Central memory CD8-positive, alpha-beta T cell (primary cell): ENCODE measurements at regions not wholly inside any gene's neighbourhood (a gene's known extent, or its start where the extent isn't known, plus 50 kb on each side); places are given as distances from the start of the nearest gene placed in this dataset.

ENCODE experiments used
- ATAC-seq: fragments of 150-1000 bp; cut with Tn5 transposase; replicated peaks from 2 replicates; pipeline ENCODE4 v1.10.0; 2022; ENCODE audit warnings: mild to moderate bottlenecking, moderate FRiP score, moderate number of reproducible peaks; ENCODE audit not compliant: poor library complexity, severe bottlenecking; ENCODE audit errors: extremely low read depth
- DNase-seq, 2 donors: peaks; one replicate each; pipeline ENCODE4 v3.0.0; 2021; ENCODE audit warnings: low spot score in 2 of 2
- H3K27ac Mint-ChIP-seq: one replicate; pipeline ENCODE4 v1.8.0; 2022; ENCODE audit warnings: low read depth, mild to moderate bottlenecking, moderate library complexity, mixed read lengths
- H3K27me3 Mint-ChIP-seq: one replicate; pipeline ENCODE4 v1.8.0; 2022; ENCODE audit warnings: mixed read lengths
- H3K36me3 Mint-ChIP-seq: one replicate; pipeline ENCODE4 v1.8.0; 2022; ENCODE audit warnings: mild to moderate bottlenecking, moderate library complexity, mixed read lengths; ENCODE audit not compliant: insufficient read depth
- H3K4me1 Mint-ChIP-seq: one replicate; pipeline ENCODE4 v1.8.0; 2022; ENCODE audit warnings: mixed read lengths
- H3K4me3 Mint-ChIP-seq: one replicate; pipeline ENCODE4 v1.8.0; 2022; ENCODE audit warnings: mild to moderate bottlenecking, moderate library complexity, mixed read lengths
- H3K9me3 Mint-ChIP-seq: one replicate; pipeline ENCODE4 v1.8.0; 2022; ENCODE audit warnings: mixed read lengths

DNA sequence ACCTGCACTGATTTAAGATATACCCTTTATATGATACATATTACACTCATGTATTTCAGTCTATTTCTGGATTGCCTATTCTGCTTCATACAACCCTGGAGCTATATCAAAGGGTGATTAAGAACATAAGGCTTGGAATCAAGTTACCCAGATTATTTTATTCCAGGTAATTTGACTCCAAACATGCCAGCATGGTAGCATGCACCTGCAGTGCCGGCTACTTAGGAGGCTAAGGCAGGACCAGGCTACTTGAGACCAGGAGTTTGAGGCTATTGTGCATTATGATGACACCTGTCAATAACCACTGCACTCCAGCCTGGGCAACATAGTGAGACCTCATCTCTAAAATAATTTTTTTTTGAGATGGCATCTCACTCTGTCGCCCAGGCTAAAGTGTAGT lies 50.4 kb upstream of the NEO1 start:
- no peaks in the 10 kb centered on the region for H3K4me1 Mint-ChIP-seq
- H3K36me3 Mint-ChIP-seq, result peaks cover 1% of the 10 kb centered on the region
- DNase-seq (no peak), ATAC-seq (no peak)
- no peak overlapping the region for H3K27ac Mint-ChIP-seq
- no peaks in the 10 kb centered on the region for H3K9me3 Mint-ChIP-seq
- no peak overlapping the region for H3K4me3 Mint-ChIP-seq
- H3K27me3 Mint-ChIP-seq, result peaks cover 36% of the 10 kb centered on the region

DNA sequence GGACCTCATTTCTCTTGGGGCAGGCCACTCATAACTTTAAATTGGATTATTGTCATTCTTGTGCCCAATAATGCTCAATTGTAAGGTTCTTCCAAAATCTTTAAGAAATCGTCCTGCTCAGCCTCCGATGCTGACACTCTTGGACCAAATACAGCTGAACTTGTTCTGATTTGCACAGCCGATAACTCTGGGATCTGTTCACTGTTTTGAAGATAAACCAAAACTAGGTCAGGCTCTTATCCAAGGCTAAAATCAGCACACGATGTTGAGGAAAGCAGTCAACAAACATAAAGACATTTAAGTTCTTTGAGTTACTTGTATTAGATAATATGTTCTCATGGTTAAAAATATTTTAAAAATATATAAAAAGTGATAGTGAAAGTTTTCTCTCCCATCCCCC lies 52.0 kb upstream of the NEO1 start:
- no peak for ATAC-seq
- peaks cover 42% of the 10 kb centered on the region for H3K27me3 Mint-ChIP-seq
- H3K4me1 Mint-ChIP-seq, result no peaks in the 10 kb centered on the region

DNA sequence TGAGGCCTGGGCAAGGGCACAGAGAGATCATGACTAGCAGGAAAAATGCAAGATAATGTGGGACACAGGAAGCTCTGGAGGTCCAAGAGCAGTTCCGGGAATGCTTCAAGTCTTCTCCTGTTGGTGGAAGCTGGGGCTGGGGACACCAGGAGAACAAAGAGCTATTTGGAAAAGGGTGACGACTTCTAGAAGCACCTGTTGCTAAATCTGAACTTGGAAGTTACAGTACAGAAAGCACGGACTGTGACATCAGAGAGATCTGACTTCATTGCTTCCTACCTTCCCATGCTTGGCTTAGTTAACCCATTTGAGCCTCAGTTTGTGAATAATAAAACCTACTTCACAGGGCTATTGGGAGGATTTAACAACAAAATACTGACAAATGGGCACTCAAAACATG lies 52.7 kb upstream of the NEO1 start:
- H3K4me1 Mint-ChIP-seq, result no peaks in the 10 kb centered on the region
- peaks cover 35% of the 10 kb centered on the region for H3K27me3 Mint-ChIP-seq
- no peak for ATAC-seq
- H3K36me3 Mint-ChIP-seq, result peaks cover 1% of the 10 kb centered on the region
- H3K27ac Mint-ChIP-seq, result no peak overlapping the region
- H3K9me3 Mint-ChIP-seq, result no peaks in the 10 kb centered on the region
- no peak overlapping the region for H3K4me3 Mint-ChIP-seq
- DNase-seq, result no peak

More for the DNA sequence above, 52.0 kb upstream of the NEO1 start:
- H3K9me3 Mint-ChIP-seq, result no peaks in the 10 kb centered on the region
- no peak for DNase-seq
- H3K36me3 Mint-ChIP-seq, result peaks cover 1% of the 10 kb centered on the region
- no peak overlapping the region for H3K4me3 Mint-ChIP-seq
- H3K27ac Mint-ChIP-seq, result no peak overlapping the region

DNA sequence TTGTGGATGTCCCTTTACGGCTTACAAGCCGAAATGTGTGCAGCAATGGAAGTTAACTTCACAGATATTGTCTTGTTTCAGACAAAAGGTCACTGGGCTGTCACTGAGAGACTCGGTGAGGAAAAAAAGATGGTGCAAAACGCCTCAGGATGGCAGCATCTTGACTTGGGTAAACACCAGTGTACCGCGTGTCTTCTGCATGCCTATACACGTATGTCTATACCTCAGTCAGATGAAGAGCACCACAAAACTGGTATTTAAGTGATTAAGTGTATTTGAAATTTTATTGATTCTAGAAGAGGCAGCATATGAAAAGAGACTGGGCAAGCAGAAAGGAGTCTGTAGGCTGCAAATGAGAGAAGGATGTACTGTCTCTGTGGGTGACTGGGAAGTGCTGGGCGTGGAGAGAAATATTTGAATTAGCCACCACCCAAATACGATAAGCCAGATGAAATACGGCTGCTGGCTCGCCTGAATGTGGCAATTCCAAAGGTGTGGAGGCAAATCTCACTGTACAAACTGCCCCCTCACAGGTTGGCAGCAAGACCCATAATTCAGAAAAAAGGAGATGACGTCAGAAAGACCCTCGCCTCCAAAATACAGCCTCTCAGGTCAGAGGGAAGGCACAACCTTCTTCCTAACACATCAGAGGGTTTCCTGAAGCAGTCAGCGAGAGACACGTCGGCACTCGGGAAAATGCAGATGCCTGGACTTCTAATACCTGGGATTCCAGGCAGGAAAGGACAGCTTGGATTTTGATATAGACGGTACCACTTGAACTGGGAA lies 53.4 kb upstream of the NEO1 start:
- peaks cover 1% of the 10 kb centered on the region for H3K36me3 Mint-ChIP-seq
- H3K27ac Mint-ChIP-seq, result no peak overlapping the region
- no peaks in the 10 kb centered on the region for H3K9me3 Mint-ChIP-seq
- H3K4me3 Mint-ChIP-seq, result no peak overlapping the region
- H3K4me1 Mint-ChIP-seq, result no peaks in the 10 kb centered on the region
- ATAC-seq (no peak), DNase-seq (no peak)
- peaks cover 34% of the 10 kb centered on the region for H3K27me3 Mint-ChIP-seq

DNA sequence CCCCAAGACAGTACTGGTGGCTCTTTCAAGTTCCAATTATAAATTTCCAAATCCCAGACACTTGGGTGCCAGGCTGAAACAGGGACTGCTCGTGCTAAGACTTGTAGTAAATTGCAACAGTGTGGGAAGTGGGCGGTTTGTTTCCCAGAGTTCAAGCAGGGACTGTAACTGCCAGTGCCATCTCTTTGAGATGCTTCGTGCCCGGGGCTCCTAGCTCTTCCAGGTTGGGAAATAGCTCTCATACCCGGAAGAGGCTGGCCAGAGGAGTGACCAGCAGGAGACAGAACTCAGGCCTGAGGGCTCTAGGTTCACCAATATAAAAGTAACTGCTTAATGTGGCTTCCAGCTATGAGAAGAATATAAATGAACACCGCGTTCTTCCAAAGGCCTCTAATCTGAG lies 54.0 kb upstream of the NEO1 start:
- DNase-seq (no peak), ATAC-seq (no peak)
- H3K9me3 Mint-ChIP-seq, result no peaks in the 10 kb centered on the region
- peaks cover 1% of the 10 kb centered on the region for H3K36me3 Mint-ChIP-seq
- no peak overlapping the region for H3K27ac Mint-ChIP-seq
- H3K4me1 Mint-ChIP-seq, result no peaks in the 10 kb centered on the region
- H3K27me3 Mint-ChIP-seq, result peaks cover 34% of the 10 kb centered on the region
- no peak overlapping the region for H3K4me3 Mint-ChIP-seq

DNA sequence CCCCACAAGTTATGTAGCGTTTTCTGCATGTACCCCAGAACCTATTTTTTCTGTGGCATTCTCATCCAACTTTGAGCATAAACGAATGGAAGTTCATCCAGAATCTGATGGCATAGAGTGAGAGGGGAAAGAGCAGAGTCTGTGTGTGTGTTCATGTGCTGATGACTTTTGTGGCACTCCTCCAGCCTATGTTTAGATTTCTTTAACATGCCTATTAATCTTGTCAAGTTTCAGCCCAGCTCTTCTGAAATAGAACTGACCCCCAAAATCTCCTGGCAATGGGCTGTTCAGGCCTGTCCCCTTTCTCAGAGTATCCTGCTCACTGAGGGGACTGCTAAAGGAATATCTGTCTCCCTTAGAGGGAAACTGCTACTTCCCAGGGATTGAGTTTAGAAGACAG lies 56.4 kb upstream of the NEO1 start:
- Mint-ChIP-seq H3K27ac (no peak overlapping the region), H3K27me3 (peaks cover 34% of the 10 kb centered on the region), H3K36me3 (peaks cover 1% of the 10 kb centered on the region), H3K9me3 (no peaks in the 10 kb centered on the region), H3K4me1 (no peaks in the 10 kb centered on the region), H3K4me3 (no peak overlapping the region)
- DNase-seq, result no peak
- no peak for ATAC-seq

DNA sequence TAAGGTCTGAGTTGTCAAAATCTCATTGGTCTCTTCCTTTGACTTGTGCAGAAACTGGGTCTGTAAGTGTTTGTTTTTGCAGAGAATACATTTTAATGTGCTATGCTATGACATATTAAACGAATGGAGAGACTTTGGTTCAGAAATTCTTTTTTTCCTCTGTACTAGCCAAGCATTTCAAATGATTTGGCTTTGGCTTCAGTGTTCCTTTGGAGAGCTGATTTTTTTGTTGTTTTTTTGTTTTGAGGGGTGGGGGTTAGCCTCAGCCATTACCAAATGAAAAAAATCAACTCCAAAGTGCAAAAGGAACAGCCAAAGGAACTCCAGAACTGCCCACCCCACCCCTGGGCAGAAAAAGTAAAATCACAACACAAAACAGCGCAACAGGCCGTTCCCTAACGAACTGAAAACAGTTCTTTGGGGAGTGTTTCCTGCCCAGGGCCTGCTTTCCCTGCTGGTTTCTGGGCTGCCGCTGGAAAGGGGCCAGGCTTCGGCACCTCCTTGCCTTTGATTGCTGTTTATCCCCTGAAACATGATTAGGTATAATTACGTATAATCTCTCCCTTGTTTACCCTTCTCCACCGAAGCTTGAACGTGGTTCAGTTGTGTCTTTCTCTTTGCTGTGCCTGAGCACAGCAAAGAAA lies 57.6 kb upstream of the NEO1 start:
- H3K27ac Mint-ChIP-seq, result no peak overlapping the region
- DNase-seq (no peak), ATAC-seq (no peak)
- no peaks in the 10 kb centered on the region for H3K36me3 Mint-ChIP-seq
- no peak overlapping the region for H3K4me3 Mint-ChIP-seq
- H3K9me3 Mint-ChIP-seq, result no peaks in the 10 kb centered on the region
- peaks cover 26% of the 10 kb centered on the region for H3K27me3 Mint-ChIP-seq
- no peaks in the 10 kb centered on the region for H3K4me1 Mint-ChIP-seq

DNA sequence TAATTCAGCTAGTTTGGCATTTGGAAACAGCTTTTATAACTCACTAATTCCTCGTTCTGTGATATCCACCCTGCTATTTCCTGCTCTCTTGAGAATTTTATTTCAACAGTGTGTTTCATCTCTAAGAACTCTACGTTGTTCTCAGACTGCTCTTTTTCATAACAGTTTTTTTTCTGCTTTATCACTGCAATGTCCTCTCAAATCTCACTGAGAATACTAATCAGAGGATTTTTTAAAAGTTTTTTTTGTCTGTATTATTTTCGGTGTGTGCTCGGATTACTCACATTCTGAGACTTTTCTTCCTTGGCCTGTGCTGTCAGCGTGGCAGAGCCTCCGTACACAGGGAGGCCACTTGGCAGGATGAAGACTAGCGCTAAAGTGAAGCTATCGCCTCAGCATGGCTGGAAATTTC lies 59.4 kb upstream of the NEO1 start:
- no peak overlapping the region for H3K4me3 Mint-ChIP-seq
- no peaks in the 10 kb centered on the region for H3K4me1 Mint-ChIP-seq
- DNase-seq, result no peak
- no peaks in the 10 kb centered on the region for H3K9me3 Mint-ChIP-seq
- no peak overlapping the region for H3K27ac Mint-ChIP-seq
- ATAC-seq, result no peak
- peaks cover 13% of the 10 kb centered on the region for H3K27me3 Mint-ChIP-seq
- H3K36me3 Mint-ChIP-seq, result no peaks in the 10 kb centered on the region

DNA sequence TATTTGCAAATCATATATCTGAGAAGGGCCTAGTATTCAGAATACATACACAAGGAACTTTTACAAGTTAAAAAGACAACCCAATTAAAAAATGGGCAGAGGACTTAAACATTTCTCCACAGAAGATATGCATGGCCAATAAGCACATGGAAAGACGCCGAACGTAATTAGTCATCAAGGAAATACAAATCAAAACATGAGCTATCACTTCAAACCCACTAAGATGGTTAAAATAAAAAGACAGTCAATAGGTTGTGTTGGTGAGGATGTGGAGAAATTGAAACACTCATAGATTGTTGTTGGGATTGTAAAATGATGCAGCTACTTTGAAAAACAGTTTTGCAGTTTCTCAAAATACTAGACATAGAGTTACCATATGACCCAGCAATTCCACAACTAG lies 61.2 kb upstream of the NEO1 start:
- H3K9me3 Mint-ChIP-seq, result no peaks in the 10 kb centered on the region
- no peaks in the 10 kb centered on the region for H3K4me1 Mint-ChIP-seq
- H3K27ac Mint-ChIP-seq, result no peak overlapping the region
- ATAC-seq (no peak), DNase-seq (no peak)
- no peaks in the 10 kb centered on the region for H3K36me3 Mint-ChIP-seq
- no peak overlapping the region for H3K4me3 Mint-ChIP-seq
- H3K27me3 Mint-ChIP-seq, result peaks cover 20% of the 10 kb centered on the region

DNA sequence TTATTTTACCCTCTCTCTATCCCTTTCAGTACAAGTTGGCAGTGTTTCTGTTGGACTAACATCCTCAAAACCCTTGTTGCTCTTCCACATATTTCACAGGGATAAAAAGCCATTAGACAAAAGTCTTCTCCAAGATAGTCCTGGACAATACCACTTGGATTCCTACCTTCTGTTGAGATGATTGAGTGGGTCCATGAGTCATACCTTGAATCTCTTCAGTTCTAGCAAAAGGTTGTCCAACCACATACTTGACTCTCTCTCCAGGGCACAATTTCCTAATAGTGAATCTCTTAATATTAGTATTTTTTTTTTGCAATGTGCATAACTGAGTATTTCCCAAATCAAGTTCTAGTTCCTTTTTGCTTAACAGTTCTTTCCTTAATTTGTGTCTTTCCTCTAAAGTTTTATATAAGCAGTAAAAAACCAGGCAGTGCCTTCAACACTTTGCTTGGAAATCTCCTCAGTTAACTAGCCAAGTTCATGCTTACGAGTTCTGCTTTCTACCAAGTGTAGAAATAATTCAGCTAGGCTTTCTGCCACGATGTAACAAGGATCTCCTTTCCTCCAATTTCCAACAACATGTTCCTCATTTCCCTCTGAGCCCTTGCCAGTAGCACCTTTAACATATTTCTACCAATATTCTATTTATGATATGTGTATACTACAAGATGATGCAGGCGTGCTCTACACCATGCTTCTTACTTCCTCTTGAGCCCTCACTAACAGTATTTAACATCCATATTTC lies 68.3 kb upstream of the NEO1 start:
- peaks cover 49% of the 10 kb centered on the region for H3K27me3 Mint-ChIP-seq
- no peak overlapping the region for H3K27ac Mint-ChIP-seq
- H3K36me3 Mint-ChIP-seq, result no peaks in the 10 kb centered on the region
- H3K4me3 Mint-ChIP-seq, result no peak overlapping the region
- no peaks in the 10 kb centered on the region for H3K4me1 Mint-ChIP-seq
- no peak for DNase-seq
- ATAC-seq, result no peak
- H3K9me3 Mint-ChIP-seq, result no peaks in the 10 kb centered on the region

DNA sequence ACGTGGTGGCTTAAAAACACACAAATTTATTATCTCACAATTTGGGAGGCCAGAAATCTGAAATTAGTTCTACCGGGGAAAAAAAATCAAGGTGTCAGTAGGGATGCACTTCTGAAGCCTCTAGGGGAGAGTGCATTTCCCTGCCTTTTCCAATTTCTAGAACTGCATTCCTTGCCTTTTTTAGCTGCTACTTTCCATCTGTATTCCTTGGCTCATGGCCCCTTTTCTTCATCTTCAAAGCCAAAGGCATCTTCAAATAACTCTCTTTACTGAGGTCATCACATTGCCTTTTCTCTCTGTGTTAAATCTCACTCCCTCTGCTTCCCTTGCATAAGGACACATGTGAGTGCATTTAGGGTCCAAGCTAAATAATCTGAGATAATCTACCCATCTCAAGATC lies 69.5 kb upstream of the NEO1 start:
- ATAC-seq, result no peak
- H3K9me3 Mint-ChIP-seq, result no peaks in the 10 kb centered on the region
- no peaks in the 10 kb centered on the region for H3K4me1 Mint-ChIP-seq
- peaks cover 60% of the 10 kb centered on the region for H3K27me3 Mint-ChIP-seq
- no peak overlapping the region for H3K27ac Mint-ChIP-seq
- H3K36me3 Mint-ChIP-seq, result no peaks in the 10 kb centered on the region
- no peak overlapping the region for H3K4me3 Mint-ChIP-seq
- no peak for DNase-seq

DNA sequence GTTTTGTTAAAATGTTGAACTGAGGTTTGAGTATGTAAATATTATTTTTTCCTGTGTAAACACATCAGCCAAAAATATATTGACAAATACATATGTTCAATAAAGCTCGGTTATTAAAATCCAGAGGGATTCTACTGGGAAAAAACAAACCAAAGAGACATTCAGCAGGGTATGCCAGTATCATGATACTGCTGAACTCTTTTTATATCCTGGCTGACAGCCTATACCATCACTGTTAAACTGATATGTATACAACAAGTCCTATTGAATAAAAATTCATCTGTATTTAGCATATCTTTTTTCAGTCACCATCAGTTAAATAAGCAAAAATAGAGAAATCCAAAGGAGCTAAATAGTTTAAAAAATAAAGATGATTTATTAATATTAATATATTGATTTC lies 71.6 kb upstream of the NEO1 start:
- ATAC-seq (no peak), DNase-seq (no peak)
- Mint-ChIP-seq H3K4me1 (no peaks in the 10 kb centered on the region), H3K36me3 (no peaks in the 10 kb centered on the region), H3K4me3 (no peak overlapping the region), H3K27me3 (peaks cover 56% of the 10 kb centered on the region), H3K27ac (no peak overlapping the region), H3K9me3 (no peaks in the 10 kb centered on the region)

DNA sequence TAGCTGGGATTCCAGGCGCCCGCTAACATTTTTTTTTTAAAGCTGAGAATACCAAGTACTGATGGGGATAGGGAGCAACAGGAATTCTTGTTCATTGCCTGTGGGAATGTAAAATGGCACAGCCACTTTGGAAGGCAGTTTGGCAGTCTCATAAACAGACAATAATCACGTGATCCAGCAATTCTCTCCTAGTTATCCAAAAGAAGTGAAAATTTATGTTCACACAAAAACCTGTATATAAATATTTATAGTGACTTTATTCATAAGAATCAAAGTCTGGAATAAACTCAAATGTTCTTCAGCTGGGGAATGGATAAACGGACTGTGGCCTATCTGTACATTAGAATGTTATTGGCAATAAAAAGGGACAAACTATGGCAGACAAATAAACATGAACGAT lies 72.5 kb upstream of the NEO1 start:
- Mint-ChIP-seq H3K4me1 (no peaks in the 10 kb centered on the region), H3K36me3 (no peaks in the 10 kb centered on the region), H3K4me3 (no peak overlapping the region), H3K27ac (no peak overlapping the region), H3K27me3 (peaks cover 65% of the 10 kb centered on the region), H3K9me3 (no peaks in the 10 kb centered on the region)
- ATAC-seq, result no peak
- DNase-seq, result no peak
